ENCODE measurements at regions not wholly inside any gene's neighbourhood (a gene's known extent, or its start where the extent isn't known, plus 50 kb on each side); places are given as distances from the start of the nearest gene placed in this dataset.

- TF ChIP-seq CTCF (IDR thresholded peaks at IDR 0.05) (no peak), POLR2A (IDR thresholded peaks at IDR 0.05) (no peak)
These were observed 198.1 kb upstream of the WWC1 start for GRCh38 chr5:168093200-168093910.
